ENCODE measurements at regions not wholly inside any gene's neighbourhood (a gene's known extent, or its start where the extent isn't known, plus 50 kb on each side); places are given as distances from the start of the nearest gene placed in this dataset.

DNA sequence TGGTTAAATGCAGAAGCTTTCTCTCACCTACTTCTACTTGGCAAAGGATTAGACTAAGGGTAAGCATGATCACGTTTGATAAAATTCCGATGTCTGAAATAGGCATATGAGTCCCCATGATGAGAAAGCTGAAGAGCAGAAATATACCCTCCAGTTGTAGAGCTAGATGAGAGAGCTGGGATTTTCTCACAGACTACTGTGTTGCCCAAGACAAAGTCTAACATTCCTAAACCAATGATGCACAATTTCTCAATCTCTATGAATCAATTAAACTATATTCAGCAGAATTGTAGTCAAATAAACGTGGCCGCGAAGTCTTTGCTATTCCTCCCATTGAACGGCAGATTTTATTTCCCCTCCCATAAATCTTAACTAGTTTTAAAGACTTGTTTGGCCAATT lies 699.2 kb downstream of the KCNT2 start:
- TF ChIP-seq RBBP5 (conservative IDR thresholded peaks at IDR 0.05) (no peak), SUZ12 (IDR thresholded peaks at IDR 0.05; ENCODE audit: unreplicated experiment) (no peak), CBFB (IDR thresholded peaks at IDR 0.05; ENCODE audit: low read depth) (no peak), RCOR1 (conservative IDR thresholded peaks at IDR 0.05; ENCODE audit: low read depth, low read length) (no peak), BCL11A (IDR thresholded peaks at IDR 0.05; ENCODE audit: low read depth, low read length) (no peak), CTCF (IDR thresholded peaks at IDR 0.05 in 2 of 3, conservative IDR thresholded peaks at IDR 0.05 in 1 of 3; ENCODE audit: control insufficient read depth in 2 of 3, extremely low read depth in 1 of 3, insufficient read depth in 1 of 3, low read depth in 3 of 3, low read length in 3 of 3) (no peak), IKZF1 (conservative IDR thresholded peaks at IDR 0.05) (no peak), ASH2L (IDR thresholded peaks at IDR 0.05; ENCODE audit: borderline replicate concordance, low read depth) (no peak), HDAC2 (IDR thresholded peaks at IDR 0.05) (no peak), ZSCAN29 (IDR thresholded peaks at IDR 0.05) (no peak), SIN3A (IDR thresholded peaks at IDR 0.05; ENCODE audit: low read depth, low read length) (no peak), SREBF1 (IDR thresholded peaks at IDR 0.05; ENCODE audit: low read length) (no peak), NFYB (IDR thresholded peaks at IDR 0.05; ENCODE audit: insufficient read depth, low read depth, low read length) (no peak)
- TF ChIP-seq, protein P1, sequence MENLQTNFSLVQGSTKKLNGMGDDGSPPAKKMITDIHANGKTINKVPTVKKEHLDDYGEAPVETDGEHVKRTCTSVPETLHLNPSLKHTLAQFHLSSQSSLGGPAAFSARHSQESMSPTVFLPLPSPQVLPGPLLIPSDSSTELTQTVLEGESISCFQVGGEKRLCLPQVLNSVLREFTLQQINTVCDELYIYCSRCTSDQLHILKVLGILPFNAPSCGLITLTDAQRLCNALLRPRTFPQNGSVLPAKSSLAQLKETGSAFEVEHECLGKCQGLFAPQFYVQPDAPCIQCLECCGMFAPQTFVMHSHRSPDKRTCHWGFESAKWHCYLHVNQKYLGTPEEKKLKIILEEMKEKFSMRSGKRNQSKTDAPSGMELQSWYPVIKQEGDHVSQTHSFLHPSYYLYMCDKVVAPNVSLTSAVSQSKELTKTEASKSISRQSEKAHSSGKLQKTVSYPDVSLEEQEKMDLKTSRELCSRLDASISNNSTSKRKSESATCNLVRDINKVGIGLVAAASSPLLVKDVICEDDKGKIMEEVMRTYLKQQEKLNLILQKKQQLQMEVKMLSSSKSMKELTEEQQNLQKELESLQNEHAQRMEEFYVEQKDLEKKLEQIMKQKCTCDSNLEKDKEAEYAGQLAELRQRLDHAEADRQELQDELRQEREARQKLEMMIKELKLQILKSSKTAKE (IDR thresholded peaks at IDR 0.05; ENCODE audit: low read depth, poor library complexity, severe bottlenecking) = no peak
